Esophagus muscularis mucosa (tissue), 3 donors: ENCODE measurements at regions not wholly inside any gene's neighbourhood (a gene's known extent, or its start where the extent isn't known, plus 50 kb on each side); places are given as distances from the start of the nearest gene placed in this dataset.

Experiments
- CTCF ChIP-seq, 3 experiments: fragments of 200-600 bp in 2 of 3; fragments of 450-650 bp in 1 of 3; sonication (generic) in 2 of 3; IDR thresholded peaks; one replicate each; pipeline ENCODE4 v1.5.1; 2017 to 2019; ENCODE audit warnings: antibody characterized with exemption in 3 of 3, mild to moderate bottlenecking in 2 of 3, moderate library complexity in 1 of 3
- POLR2A ChIP-seq: fragments of 450-650 bp; IDR thresholded peaks from one replicate; pipeline ENCODE4 v1.6.1; 2017; ENCODE audit warnings: antibody characterized with exemption, moderate library complexity, mild to moderate bottlenecking, low read depth

DNA sequence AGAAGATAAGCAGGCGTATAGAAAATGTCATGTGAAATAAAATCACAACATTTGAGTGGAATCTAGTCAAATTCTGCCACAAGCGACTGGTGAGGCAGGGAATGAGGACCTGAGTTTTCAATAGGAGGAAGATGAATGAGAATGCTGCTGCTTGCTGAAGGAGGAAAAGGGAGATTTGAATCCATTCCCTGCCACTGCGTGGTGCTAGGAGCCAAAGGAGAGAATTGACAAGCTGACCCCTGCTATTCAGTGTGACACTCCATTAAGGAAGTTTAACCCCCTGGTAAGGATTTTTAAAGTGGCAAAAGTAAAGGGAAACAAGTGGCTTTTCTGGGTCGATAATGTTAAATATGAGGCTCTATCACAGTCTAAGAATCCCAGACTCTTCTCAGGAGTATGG is 314.0 kb downstream of the NAF1 start:
- TF ChIP-seq CTCF (IDR thresholded peaks at IDR 0.05): no peak
- TF ChIP-seq POLR2A: no peak
